ENCODE measurements at regions not wholly inside any gene's neighbourhood (a gene's known extent, or its start where the extent isn't known, plus 50 kb on each side); places are given as distances from the start of the nearest gene placed in this dataset.

- TF ChIP-seq, protein P1, sequence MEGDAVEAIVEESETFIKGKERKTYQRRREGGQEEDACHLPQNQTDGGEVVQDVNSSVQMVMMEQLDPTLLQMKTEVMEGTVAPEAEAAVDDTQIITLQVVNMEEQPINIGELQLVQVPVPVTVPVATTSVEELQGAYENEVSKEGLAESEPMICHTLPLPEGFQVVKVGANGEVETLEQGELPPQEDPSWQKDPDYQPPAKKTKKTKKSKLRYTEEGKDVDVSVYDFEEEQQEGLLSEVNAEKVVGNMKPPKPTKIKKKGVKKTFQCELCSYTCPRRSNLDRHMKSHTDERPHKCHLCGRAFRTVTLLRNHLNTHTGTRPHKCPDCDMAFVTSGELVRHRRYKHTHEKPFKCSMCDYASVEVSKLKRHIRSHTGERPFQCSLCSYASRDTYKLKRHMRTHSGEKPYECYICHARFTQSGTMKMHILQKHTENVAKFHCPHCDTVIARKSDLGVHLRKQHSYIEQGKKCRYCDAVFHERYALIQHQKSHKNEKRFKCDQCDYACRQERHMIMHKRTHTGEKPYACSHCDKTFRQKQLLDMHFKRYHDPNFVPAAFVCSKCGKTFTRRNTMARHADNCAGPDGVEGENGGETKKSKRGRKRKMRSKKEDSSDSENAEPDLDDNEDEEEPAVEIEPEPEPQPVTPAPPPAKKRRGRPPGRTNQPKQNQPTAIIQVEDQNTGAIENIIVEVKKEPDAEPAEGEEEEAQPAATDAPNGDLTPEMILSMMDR (IDR thresholded peaks at IDR 0.05; ENCODE audit: insufficient read depth, low read length), result no peak
- TF ChIP-seq POLR2AphosphoS5 (IDR thresholded peaks at IDR 0.05; ENCODE audit: low read depth), result no peak
Measured at GRCh38 chr2:15835991-15836688, 104.2 kb upstream of the MYCN start.

Data from HL-60 (cell line).